Fibroblast of mammary gland (primary cell): ENCODE measurements at regions not wholly inside any gene's neighbourhood (a gene's known extent, or its start where the extent isn't known, plus 50 kb on each side); places are given as distances from the start of the nearest gene placed in this dataset.

Experiments used
- DNase-seq: peaks from one replicate; pipeline ENCODE4 v3.0.0-alpha.2; 2010; ENCODE audit warnings: low read depth
- H3K4me3 ChIP-seq: 2 replicates; pipeline ENCODE4 v1.5.1; 2011; ENCODE audit warnings: low read depth, mild to moderate bottlenecking, low read length, moderate library complexity; ENCODE audit not compliant: control insufficient read depth
- CTCF ChIP-seq: conservative IDR thresholded peaks from 2 replicates; pipeline ENCODE4 v1.5.1; 2011; ENCODE audit warnings: low read depth, low read length, inconsistent platforms; ENCODE audit not compliant: control insufficient read depth, insufficient read depth

DNA sequence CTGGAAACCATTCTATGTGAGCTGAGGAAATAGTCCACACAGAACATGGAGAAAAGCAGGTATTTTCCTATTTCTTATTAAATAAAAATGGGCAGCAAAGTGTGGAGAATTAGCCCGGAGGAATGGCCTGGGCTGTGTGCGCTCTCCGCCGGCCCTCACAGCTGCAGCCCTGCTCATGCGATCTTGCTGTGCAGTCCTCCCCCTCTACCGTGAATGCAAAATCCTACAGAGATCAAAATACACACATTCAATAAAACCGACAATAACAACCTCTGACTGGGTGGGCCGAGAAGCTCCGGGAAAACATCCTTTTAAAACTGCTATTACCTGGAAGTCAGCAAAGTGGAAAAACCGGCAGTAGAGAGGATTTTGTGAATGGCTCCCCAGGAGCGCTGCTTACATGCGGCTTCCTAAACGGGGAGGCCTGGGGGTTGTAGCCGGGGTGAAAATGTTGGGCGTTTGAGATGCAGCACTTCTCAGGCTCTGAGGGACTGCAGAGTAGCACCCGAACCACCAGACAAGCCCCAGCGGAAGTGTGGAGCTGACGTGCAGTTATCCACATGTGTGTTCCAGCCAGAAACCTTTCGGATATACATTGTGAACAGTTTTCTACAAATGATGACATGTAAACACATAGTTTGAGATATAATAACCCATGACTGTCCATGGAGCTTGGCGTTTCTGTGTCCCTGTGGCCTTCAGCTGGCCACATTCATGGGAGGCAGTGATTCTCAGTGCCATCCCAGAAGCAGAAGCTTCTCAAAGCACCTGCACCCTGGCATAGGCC is 94.2 kb upstream of the ALKAL2 start:
- TF ChIP-seq CTCF: no peak
- no peak overlapping the region for H3K4me3 ChIP-seq
- no peak for DNase-seq

DNA sequence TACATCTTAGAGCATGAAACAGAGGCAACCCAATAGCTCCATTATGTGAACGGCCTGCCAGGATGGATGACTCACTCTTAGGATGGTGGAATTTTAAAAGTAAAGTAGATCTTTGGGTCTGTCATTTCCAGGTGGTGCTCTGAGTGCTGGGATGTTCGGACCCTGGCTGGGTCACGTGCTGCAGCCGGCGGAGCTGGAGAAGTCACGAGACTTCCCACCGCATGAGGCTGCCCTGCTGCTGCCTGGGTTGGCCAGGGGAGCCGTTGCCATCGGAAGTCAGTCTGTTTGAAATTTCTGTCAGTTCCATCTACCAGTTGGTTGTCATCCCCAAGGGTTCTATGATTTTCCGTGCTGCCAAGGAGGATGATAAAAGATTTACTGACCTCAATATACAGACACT is 93.3 kb upstream of the ALKAL2 start:
- no peak for DNase-seq
- no peak overlapping the region for H3K4me3 ChIP-seq
- no peak for TF ChIP-seq CTCF

DNA sequence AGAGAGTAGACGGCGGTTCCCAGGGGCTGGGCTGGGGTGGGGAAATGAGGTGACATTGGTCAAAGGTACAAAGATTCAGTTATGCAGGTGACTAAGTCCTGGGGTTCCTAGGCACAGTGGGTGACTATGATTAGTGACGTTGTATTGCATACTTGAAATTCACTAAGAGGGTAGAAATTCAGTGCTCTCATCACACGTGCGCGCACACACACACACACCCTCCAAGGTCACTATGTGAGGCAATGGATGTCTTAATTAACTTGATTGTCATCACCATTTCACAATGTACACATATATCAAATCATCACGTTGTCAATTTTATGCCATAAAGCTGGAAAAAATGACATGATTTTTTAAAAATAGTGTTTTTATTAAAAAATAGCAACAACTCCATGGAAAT is 92.9 kb upstream of the ALKAL2 start:
- DNase-seq: no peak
- no peak for TF ChIP-seq CTCF
- no peak overlapping the region for H3K4me3 ChIP-seq

DNA sequence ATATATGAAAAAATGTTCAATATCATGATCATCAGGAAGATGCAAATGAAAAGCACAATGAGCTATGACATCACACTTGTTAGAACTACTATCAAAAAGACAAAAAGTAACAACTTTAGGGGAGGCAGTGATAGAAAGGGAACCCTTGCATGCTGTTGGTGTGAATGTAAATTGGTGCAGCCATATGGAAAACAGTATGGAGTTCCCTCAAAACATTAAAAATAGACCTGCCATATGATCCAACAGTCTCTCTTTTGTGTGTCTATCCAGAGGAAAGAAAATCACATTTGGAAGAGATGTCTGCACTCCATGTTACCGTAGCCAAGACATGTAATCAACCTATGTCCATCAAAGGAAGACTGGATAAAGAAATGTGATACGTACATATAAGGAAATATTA is 92.3 kb upstream of the ALKAL2 start:
- DNase-seq: no peak
- no peak for TF ChIP-seq CTCF
- H3K4me3 ChIP-seq: no peak overlapping the region

- H3K4me3 ChIP-seq: no peak overlapping the region
- TF ChIP-seq CTCF: no peak
- no peak for DNase-seq
Measured at GRCh38 chr2:379778-380177, 91.9 kb upstream of the ALKAL2 start.

DNA sequence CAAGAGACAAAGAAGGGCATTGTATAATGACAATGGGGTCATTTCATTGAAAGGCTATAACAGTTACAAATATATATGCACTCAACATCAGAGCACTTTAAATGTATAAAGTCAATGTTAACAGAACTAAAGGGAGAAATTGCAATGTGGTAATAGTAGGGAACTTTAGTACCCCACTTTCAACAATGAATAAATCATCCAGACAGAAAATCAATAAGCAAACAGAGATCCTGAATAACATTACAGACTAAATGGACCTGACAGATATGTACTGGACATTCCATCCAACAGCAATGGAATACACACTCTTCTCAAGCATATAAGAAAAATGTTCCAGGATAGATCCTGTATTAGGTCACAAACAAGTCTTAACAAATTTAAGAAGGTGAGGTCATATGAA is 90.5 kb upstream of the ALKAL2 start:
- DNase-seq: no peak
- no peak overlapping the region for H3K4me3 ChIP-seq
- no peak for TF ChIP-seq CTCF

- no peak for TF ChIP-seq CTCF
- DNase-seq: no peak
- no peak overlapping the region for H3K4me3 ChIP-seq
Measured at GRCh38 chr2:377414-377813, 89.5 kb upstream of the ALKAL2 start.
